ENCODE measurements at regions not wholly inside any gene's neighbourhood (a gene's known extent, or its start where the extent isn't known, plus 50 kb on each side); places are given as distances from the start of the nearest gene placed in this dataset.

DNA sequence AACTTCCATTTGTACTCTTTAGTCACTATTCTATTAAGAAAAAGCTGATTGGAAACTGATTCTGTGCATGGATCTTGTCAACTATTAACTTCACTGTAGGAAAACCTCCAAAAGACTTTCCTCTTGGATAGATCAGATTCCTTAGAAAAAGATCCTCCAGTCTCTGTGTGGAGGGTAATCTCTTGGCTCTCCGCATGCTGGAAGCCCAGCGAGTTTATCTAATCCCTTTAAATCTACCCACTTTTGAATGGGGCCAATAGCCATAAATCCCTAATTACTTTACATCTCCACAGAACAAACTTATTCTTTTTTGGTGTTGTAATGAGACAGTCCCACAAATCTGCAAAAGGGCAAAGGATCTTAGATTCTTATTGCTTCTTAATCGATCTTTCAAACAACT, 1206.4 kb upstream of the ADGRL4 start:
- TF ChIP-seq, protein P1, sequence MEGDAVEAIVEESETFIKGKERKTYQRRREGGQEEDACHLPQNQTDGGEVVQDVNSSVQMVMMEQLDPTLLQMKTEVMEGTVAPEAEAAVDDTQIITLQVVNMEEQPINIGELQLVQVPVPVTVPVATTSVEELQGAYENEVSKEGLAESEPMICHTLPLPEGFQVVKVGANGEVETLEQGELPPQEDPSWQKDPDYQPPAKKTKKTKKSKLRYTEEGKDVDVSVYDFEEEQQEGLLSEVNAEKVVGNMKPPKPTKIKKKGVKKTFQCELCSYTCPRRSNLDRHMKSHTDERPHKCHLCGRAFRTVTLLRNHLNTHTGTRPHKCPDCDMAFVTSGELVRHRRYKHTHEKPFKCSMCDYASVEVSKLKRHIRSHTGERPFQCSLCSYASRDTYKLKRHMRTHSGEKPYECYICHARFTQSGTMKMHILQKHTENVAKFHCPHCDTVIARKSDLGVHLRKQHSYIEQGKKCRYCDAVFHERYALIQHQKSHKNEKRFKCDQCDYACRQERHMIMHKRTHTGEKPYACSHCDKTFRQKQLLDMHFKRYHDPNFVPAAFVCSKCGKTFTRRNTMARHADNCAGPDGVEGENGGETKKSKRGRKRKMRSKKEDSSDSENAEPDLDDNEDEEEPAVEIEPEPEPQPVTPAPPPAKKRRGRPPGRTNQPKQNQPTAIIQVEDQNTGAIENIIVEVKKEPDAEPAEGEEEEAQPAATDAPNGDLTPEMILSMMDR (IDR thresholded peaks at IDR 0.05; ENCODE audit: extremely low read depth, missing control alignments) = no peak
- no peak for DNase-seq (ENCODE audit: low spot score)

DNA sequence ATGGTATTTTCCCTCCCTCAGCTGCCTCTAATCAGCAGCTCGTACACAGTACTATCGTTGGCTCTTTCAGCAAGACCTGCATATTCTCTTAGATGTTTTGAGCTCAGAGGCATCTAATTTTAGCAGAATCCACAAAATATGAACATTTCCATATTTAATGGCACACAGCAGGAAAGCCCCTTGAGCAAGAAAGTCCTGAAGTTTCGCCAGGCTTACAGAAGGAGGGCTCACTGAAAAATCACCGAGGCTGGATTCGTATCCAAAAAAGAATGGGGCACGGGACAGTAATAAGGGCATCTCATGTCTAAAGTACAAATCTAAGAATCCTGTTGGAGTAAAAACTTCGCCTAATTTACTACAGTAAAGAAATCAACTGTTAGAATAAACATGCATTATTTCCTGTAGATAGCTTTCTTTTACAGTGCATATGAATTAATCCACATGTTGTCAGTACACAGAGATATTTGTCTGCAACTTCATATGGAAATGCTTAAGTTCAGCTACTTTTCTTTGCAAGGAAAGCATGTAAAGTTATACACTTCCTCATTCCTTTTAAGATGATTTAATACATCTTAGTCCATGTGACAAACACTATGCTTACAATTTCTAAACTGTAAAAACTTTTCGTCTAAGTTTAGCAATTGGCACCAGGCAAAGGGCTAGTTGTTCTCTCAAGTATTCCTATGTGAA, 1205.3 kb upstream of the ADGRL4 start:
- DNase-seq (ENCODE audit: low spot score) = no peak
- TF ChIP-seq, protein P1 (IDR thresholded peaks at IDR 0.05; ENCODE audit: extremely low read depth, missing control alignments) = no peak

DNA sequence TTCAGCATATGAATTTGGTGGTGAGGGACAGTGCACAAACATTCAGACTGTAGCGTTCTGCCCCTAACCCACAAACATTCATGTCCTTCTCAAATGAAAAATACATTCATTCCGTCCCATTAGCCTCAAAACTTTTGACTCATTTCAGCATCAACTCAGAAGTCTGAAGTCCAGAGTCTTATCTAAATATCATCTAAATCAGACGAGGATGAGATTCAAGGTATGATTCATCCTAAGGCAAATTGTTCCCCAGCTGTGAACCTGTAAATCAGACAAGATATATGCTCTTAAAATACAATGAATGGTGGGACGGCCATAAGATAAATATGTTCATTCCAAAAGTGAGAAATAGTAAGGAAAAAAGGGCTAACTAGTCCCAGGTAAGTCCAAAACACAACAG, 1195.6 kb upstream of the ADGRL4 start:
- DNase-seq (ENCODE audit: low spot score) = no peak
- TF ChIP-seq, protein P1 (IDR thresholded peaks at IDR 0.05; ENCODE audit: extremely low read depth, missing control alignments) = no peak

DNA sequence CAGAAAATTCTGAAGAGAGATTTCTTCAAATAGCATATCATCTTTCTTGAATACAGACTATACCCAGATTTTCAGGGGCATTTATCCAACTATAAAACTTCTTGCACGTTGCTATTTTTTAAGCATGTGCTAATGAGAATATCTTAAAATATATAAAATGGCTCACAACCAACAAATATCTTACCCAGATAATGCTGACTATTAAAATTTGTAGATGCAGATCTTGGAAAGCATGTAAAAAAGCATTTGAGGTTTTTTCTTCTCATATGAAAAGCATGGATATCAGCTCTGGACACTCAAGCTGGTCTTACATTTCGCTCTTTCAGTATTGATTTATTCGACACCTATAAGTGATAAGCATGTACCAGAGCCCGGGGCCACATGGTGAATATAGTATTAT, 1187.7 kb upstream of the ADGRL4 start:
- DNase-seq (ENCODE audit: low spot score) = no peak
- TF ChIP-seq, protein P1 (IDR thresholded peaks at IDR 0.05; ENCODE audit: extremely low read depth, missing control alignments) = no peak

DNA sequence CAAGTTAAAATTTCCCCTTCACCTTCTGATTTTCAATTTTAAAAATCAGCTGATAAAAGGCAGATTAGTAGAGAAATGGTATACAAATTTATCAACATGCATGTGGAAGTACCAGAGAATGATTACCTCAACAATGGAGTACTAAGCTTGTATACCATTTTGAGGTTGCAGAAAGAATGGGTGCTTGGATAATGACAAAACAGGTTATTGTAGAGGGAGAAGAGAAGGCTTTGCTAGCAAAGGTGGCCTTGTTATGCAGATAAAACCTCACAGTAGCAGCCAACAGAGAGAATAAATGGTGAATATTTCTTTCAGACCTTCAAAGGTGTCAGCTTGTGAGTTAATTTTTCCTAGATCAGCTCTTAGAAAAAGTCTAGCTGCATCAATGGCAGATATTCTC, 1174.9 kb upstream of the ADGRL4 start:
- DNase-seq (ENCODE audit: low spot score) = no peak

DNA sequence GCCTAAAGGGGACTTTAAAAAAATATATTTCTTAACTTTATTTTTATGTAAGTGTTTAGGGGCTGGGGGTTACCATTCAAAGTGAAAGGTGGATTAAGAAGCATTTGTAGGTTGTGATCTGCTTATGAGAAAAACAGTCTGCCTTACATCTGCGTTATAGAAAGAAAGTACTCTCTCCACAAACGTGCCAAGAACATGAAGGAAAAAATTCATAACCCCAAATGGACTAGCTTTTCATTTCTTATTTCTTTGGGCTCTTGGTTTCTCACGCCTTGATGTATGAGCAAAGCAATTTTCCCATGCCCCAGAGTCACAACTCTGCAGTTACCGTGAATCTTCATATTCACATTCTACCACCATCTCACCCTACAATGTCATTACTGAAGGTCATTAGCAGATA, 1165.1 kb upstream of the ADGRL4 start:
- no peak for DNase-seq (ENCODE audit: low spot score)
- TF ChIP-seq, protein P1 (IDR thresholded peaks at IDR 0.05; ENCODE audit: extremely low read depth, missing control alignments) = no peak

More for the DNA sequence above, 1174.9 kb upstream of the ADGRL4 start:
- TF ChIP-seq, protein P1 (IDR thresholded peaks at IDR 0.05; ENCODE audit: extremely low read depth, missing control alignments) = no peak

DNA sequence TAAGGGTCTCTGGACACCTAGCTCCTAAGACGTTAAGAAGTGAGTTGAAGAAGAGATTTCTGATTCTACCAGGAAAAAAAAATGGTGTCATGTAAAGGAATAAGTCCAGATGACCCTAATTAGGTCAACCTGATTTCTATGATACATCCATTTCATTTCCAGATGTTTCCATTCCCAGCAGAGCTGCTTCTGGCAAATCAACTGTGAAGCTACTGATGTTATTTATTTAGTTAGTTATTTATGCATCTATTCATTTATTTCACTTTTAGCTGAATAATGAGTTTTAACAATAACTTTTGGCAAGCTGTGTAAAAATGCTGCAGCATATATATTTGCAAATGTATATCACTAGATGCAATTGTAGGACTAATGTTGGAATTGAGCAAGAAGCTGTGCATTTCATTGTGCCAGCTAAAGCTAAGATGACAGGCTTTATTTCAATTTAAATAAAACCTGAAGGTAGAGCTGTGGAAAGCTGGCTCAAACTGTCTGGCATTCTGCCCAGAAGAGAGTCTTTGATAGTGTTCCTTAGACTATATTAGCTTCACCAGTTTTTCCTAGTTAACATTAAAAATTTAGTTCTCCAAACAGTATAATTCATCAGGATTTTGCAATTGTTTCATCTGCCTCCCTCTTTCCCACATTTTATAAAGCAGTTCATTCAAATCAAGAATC, 1164.4 kb upstream of the ADGRL4 start:
- TF ChIP-seq, protein P1 (IDR thresholded peaks at IDR 0.05; ENCODE audit: extremely low read depth, missing control alignments) = no peak
- DNase-seq (ENCODE audit: low spot score) = no peak
